Vagina (tissue), 2 donors: ENCODE measurements at regions not wholly inside any gene's neighbourhood (a gene's known extent, or its start where the extent isn't known, plus 50 kb on each side); places are given as distances from the start of the nearest gene placed in this dataset.

Experiments
- POLR2A ChIP-seq, 2 donors: fragments of 450-650 bp; IDR thresholded peaks; one replicate each; pipeline ENCODE4 v1.6.1; 2017; ENCODE audit warnings: antibody characterized with exemption in 2 of 2, mild to moderate bottlenecking in 2 of 2, moderate library complexity in 2 of 2
- TF ChIP-seq, protein P1 (sequence below), 3 experiments: fragments of 450-650 bp in 2 of 3; fragments of 200-600 bp in 1 of 3; sonication (generic) in 1 of 3; IDR thresholded peaks; one replicate each; pipeline ENCODE4 v1.5.1; 2017 to 2019; ENCODE audit warnings: antibody characterized with exemption in 3 of 3, mild to moderate bottlenecking in 2 of 3, moderate library complexity in 2 of 3

DNA sequence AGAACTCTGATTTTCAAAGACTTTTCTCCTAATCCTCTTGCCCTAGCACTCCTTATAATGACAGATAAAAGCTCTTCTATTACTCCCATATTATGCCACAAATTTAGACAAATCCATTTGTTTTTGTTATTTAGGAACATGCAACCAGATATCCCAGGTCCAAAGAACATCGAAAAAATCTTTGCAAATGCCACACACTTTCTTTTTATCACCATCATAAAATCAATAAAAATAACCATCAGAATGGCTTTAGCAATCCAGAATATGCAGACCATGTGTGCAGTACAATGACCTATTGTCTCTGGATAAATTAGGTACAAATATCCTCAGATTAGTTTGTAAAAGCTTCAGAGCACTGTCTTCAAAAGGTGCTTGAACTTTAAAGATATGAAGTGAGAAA, 376.2 kb upstream of the TCF4 start:
- TF ChIP-seq POLR2A (IDR thresholded peaks at IDR 0.05), result no peak
- TF ChIP-seq, protein P1, sequence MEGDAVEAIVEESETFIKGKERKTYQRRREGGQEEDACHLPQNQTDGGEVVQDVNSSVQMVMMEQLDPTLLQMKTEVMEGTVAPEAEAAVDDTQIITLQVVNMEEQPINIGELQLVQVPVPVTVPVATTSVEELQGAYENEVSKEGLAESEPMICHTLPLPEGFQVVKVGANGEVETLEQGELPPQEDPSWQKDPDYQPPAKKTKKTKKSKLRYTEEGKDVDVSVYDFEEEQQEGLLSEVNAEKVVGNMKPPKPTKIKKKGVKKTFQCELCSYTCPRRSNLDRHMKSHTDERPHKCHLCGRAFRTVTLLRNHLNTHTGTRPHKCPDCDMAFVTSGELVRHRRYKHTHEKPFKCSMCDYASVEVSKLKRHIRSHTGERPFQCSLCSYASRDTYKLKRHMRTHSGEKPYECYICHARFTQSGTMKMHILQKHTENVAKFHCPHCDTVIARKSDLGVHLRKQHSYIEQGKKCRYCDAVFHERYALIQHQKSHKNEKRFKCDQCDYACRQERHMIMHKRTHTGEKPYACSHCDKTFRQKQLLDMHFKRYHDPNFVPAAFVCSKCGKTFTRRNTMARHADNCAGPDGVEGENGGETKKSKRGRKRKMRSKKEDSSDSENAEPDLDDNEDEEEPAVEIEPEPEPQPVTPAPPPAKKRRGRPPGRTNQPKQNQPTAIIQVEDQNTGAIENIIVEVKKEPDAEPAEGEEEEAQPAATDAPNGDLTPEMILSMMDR (IDR thresholded peaks at IDR 0.05), result no peak
